HL-60/S4 treated with retinoic acid at 250 ng/mL for 4 days and 3 days (cell line): ENCODE measurements at regions not wholly inside any gene's neighbourhood (a gene's known extent, or its start where the extent isn't known, plus 50 kb on each side); places are given as distances from the start of the nearest gene placed in this dataset.

Source experiments
- in situ Hi-C: fragments of 300-500 bp; cut with MboI; formaldehyde crosslinking; loops from 2 replicates; pipeline ENCODE4 v1.7.0; 2022; ENCODE audit warnings: low sequenced_read_pairs

GRCh38 chr16:64144617-64145016 is 977.2 kb downstream of the CDH11 start:
- in situ Hi-C loops: no loop called here

- in situ Hi-C loops: no loop called here
These were observed 983.2 kb downstream of the CDH11 start for GRCh38 chr16:64138621-64139020.

- in situ Hi-C loops: no loop called here
These were observed 983.9 kb downstream of the CDH11 start for GRCh38 chr16:64138006-64138405.

DNA sequence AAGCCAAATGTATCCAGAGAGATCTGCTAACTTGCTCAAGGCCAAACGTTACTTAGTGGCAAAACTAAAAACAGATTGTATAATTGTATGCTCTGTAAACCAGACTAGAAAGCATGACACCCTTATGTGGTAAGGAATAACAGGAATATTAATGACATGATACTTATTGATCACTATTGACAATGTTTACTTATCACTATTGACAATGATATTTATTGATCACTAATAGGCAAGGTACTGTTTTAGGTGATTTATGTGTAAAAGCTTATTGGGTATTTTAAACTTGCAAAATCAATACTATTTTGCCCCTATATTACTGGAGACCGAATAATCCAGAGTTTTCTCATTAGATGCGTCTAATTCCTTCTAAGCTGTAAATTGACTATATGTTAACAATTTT is 985.1 kb downstream of the CDH11 start:
- in situ Hi-C loops: no loop called here

- in situ Hi-C loops: no loop called here
These were observed 985.5 kb downstream of the CDH11 start for GRCh38 chr16:64136314-64136713.

GRCh38 chr16:64133366-64133765 is 988.5 kb downstream of the CDH11 start:
- in situ Hi-C loops: no loop called here

DNA sequence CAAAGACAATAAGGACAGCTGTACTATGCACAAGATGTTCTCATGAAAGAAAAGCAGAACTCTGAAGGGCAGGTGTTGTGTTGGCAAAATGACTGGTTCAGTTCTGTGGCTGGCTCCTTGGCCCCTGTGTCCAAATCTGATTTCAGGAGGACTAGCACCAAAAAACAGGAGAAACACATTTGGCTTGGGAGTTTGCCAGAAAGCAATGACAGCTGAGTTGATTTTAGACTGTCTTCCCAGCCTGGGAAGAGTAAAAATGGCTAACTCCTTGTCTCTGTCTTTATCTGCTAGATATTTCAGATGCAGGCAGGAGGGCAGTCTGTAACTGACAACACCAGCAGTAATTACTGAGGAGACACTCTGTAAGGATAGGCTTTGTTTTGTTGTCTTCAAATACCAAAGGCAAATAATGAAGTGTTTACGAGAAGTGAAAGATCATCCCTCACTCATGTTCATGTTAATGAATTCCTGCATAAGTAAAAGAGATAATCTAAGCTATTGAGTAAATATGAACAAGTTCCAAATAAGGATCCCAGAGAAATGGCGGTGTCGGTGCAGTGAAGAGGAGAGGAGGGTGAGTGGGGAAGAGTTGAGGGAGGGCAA is 989.0 kb downstream of the CDH11 start:
- in situ Hi-C loops: no loop called here

DNA sequence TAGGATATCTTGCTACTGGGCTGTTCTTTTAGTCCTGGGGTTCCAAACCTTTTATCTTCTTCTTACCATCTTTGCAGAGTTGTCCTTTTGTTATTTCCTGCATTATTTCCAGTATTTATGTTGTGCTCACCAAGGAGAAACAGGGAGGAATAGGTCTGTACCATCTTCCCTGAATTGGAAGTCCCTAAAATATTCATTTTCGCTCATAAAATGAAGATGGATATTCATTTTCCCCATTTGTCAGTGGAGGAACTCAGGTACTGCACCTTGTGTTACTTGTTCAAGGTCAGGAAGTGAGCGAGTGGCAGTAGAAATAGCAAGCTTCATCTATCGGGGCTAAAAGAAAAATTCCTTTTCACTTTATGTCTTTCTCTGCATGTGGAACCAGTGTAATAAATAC is 989.7 kb downstream of the CDH11 start:
- in situ Hi-C loops: no loop called here

DNA sequence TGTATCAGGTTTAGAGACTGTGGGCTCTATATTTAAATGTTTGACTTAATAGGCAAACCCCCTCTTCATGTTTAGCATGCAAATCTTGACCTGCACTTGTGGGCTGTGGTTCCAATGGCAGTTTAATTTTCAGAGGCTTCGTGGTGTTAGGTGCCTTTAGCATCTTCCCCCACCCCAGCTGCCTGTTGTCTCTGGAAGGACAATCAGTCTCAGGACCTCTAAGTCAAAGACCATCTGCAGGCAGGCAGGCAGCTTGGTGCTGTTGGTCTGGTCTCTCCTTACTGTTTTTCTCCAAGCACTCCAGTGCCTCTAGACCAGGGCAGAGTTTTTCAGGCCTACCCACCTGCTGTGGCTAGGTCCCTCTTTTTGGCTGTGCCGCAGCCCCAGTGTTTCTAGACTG is 990.4 kb downstream of the CDH11 start:
- in situ Hi-C loops: no loop called here

DNA sequence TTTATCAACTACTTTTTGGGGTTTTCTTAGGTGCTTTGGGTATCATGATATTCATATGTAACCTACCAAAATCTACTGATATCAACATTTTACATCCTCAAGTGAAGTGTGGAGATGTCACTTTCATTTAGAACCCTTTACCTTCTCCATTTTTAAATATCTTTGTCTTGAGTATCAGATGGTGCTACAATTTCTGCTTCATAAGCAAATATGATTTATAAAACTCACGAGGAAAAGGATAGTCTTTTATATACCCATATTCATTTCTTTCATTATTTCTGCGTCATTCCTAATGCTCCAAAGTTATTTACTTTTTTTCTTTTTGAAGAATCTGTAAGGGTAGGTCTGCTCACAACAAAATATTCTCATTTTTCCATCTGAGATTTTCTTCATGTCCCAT is 991.7 kb downstream of the CDH11 start:
- in situ Hi-C loops: no loop called here

DNA sequence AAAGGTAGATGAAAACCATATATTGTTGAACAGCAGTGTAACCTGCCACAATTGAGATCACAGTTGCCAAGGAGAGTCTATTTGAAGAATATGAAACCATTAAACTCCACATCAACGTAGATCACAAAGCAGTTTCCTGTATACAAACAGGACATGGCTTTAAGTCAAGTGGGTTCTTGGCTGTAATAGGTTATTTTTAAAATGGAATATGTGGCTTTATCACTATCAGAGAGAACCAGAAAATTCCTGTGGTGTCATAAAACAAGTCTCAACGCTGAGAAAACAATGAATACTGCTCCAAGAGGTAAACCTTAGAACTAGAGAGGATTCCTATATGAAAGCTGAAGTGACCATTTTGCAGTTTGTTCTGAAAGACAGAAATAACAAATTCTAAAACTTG is 999.7 kb downstream of the CDH11 start:
- in situ Hi-C loops: no loop called here

DNA sequence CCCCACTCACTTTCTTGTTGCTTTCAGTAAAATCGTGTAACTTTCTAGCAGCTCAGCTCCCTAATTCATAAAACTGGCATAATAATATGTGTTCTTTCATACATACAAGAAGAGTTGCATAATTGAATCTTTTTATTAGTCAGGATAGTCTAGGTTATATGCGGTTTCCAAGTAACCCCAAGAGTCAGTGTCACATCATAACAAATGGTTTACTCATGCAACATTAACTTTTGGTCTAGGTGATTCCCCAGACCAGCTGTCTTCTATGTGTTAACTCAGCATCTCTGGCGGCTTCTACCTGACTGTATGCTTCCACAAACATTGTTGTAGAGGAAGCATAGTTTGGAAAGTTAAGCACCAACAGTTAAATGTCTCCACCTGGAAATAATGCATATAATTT is 1000.4 kb downstream of the CDH11 start:
- in situ Hi-C loops: no loop called here

DNA sequence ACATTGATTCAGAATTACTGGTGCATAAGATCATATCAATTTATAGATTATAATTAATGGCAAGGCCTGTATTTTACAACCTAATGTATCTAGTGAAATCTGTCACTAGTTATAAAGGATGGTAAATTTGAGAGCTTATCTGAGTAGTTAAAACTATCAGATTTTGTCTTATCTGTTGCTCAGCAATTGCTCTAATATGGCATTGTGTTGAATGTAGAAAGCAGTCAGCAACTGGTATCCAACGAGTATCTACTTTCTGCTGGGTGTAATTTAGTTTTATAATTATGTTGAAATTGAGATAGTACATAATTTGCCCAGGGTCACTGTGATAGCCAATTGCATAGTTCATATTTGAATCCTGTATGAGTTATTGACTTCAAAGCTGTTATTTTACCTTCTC is 1005.7 kb downstream of the CDH11 start:
- in situ Hi-C loops: no loop called here

DNA sequence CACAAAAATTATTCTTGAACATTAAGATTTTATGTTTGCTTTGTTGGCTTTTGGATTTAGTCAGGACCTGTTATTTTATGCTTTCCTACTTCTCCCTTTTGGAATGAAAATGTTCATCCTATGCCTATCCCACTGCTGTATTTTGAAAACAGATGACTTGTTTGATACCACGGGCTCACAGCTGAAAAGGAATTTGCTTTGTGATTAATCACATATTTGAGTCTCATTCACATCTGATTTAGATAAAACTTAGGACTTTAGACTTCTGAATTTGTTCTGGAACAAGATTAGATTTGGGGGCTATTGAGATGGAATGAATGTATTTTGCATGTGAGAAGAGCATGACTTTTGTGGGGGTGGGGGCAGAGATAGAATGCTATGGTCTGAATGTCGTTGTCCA is 1012.6 kb downstream of the CDH11 start:
- in situ Hi-C loops: no loop called here

DNA sequence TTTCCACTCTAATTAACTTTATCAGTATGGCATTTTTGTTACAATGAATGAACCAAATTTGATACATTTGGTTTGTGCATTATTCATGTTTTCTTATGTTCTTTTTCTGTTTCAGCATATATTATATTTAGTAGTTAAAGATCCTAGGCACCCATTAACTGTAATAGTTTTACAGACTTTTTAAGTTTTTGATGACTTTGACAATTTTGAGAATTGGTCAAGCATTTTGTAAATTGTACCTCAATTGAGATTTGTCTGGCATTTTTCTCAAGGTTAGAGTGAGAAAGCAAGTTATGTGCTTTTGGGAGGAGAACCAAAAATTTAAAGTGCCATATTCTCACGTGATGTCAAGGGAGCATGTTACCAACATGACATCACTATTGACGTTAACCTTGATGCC is 1019.2 kb downstream of the CDH11 start:
- in situ Hi-C loops: no loop called here

DNA sequence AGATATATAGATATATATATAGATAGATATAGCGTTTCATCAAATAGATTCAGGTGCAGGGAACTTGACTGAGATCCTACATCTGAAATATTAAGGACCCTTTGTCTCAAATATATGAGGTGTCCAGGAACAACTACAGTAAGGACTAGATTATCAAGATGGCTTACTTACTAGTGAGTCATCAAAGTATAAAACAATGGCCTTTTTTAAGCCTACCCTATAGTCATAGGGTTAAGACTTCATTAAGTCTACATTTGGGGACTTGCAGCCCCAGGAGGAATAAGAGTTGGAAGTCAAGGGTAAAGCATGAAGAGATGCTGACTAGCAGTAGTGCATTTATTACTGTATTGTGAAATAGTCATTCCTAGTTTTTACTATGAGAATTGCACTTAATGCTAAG is 1023.4 kb downstream of the CDH11 start:
- in situ Hi-C loops: no loop called here

- in situ Hi-C loops: no loop called here
These were observed 1025.2 kb downstream of the CDH11 start for GRCh38 chr16:64096689-64097088.

DNA sequence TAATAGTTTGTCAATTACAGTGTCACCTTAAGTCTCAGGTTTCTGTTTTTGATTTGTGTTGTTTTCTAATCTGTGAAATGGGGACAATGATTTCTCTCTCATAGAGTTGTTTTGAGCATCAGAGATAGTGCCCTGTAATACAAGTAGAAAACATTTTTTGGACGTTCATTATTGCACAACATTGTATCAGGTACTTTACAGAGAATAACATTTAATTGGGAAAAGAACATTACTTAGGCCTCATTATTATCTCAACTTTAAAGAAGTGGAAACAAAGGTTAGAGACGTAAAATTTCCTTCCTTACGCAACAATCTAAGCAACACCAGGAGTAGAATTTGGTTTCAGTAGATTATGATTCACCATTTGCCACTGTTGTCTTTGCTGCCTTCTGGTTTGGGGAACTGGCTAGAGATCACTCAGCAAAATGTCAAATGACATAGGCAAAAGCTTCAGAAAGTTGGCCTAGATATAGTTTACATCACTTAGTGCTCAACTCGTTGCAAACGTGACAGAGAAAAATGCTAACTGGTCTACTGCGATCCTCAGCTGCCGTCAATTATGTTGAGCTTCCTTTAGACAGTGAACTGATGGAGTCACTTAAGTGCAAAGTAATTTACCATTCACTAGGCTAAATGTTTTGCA is 1026.8 kb downstream of the CDH11 start:
- in situ Hi-C loops: no loop called here

GRCh38 chr16:64094181-64094965 is 1027.5 kb downstream of the CDH11 start:
- in situ Hi-C loops: no loop called here

- in situ Hi-C loops: no loop called here
These were observed 1029.6 kb downstream of the CDH11 start for GRCh38 chr16:64092271-64092670.

- in situ Hi-C loops: no loop called here
These were observed 1031.5 kb downstream of the CDH11 start for GRCh38 chr16:64090327-64090726.

DNA sequence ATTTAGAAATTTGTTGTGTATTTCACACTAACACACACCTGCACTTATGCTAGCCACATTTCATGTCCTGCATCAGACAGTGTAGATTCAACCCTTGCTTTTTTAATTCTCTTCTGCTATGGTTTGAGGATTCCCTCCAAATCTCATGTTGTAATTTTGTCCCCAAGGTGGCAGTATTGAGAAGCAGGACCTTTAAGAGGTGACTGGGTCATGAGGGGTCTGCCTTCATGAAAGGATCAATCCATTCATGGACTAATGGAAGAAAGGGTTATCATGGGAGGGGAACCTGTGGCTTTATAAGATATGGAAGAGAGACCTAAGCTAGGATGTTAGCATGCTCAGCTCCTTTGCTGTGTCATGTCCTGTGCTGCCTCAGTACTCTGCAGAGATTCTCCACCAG is 1032.2 kb downstream of the CDH11 start:
- in situ Hi-C loops: no loop called here
